ENCODE measurements at regions not wholly inside any gene's neighbourhood (a gene's known extent, or its start where the extent isn't known, plus 50 kb on each side); places are given as distances from the start of the nearest gene placed in this dataset.
"Not testable (repeated sequence)": the region's sequence is repeated elsewhere in the genome, so short reads cannot be mapped to it uniquely, and the experiment has no call there.

- peaks cover 16% of the 10 kb centered on the region for H3K9me3 Mint-ChIP-seq
- H3K4me3 Mint-ChIP-seq: no peak overlapping the region
- H3K36me3 Mint-ChIP-seq (ENCODE audit: low read depth): peaks cover 8% of the 10 kb centered on the region
- no peaks in the 10 kb centered on the region for H3K27me3 Mint-ChIP-seq
- POLR2A ChIA-PET: no interaction called here
- no peak overlapping the region for H3K27ac Mint-ChIP-seq
- CTCF ChIA-PET: interaction anchor here (1.0 to 1.7 kb wide), 4 partner anchors 28 to 231 kb away, joined by 3 to 6 read pairs (median 4); no protein-coding TSS in a partner anchor
- no peak for DNase-seq
- H3K4me1 Mint-ChIP-seq: peaks cover 9% of the 10 kb centered on the region
Observed at GRCh38 chr11:12058425-12059115, 50.1 kb upstream of the DKK3 start.

DNA sequence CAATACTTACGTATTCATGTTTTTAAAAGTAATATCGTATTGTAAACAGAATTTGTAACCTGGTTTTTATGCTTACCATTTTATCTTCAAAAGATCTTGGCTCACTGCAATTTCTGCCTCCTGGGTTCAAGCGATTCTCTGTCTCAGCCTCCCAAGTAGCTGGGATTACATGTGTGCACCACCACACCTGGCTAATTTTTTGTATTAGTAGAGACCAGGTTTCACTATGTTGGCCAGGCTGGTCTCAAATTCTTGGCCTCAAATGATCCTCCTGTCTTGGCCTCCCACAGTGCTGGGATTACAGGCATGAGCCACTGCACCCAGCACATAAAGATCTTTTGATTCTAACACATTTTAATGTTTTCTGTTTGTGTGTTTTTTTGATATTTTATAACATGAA, 50.7 kb upstream of the DKK3 start:
- not testable (repeated sequence) for H3K27ac Mint-ChIP-seq; DNase-seq; H3K4me1 Mint-ChIP-seq; H3K4me3 Mint-ChIP-seq; H3K36me3 Mint-ChIP-seq (ENCODE audit: low read depth); H3K27me3 Mint-ChIP-seq
- ChIA-PET POLR2A (interaction anchor here (1.1 kb wide), 2 partner anchors 29 to 165 kb away, joined by 3 read pairs; no protein-coding TSS in a partner anchor), CTCF (interaction anchor here (1.4 to 2.1 kb wide), 3 partner anchors 28 to 222 kb away, joined by 4 to 7 read pairs (median 6); no protein-coding TSS in a partner anchor)
- peaks cover 16% of the 10 kb centered on the region for H3K9me3 Mint-ChIP-seq

GRCh38 chr11:12060385-12060985, 49.9 kb upstream of the MICAL2 start:
- POLR2A ChIA-PET: no interaction called here

More at GRCh38 chr11:12060385-12060985, 49.9 kb upstream of the MICAL2 start:
- Mint-ChIP-seq H3K36me3 (ENCODE audit: low read depth) (peaks cover 8% of the 10 kb centered on the region), H3K4me3 (no peak overlapping the region), H3K27me3 (no peaks in the 10 kb centered on the region), H3K9me3 (peaks cover 19% of the 10 kb centered on the region), H3K27ac (no peak overlapping the region), H3K4me1 (peaks cover 13% of the 10 kb centered on the region)
- CTCF ChIA-PET: interaction anchor here (1.6 to 2.1 kb wide), 3 partner anchors 13 to 221 kb away, joined by 6 to 7 read pairs (median 6); no protein-coding TSS in a partner anchor
- DNase-seq: no peak
